HG02642 (cell line): ENCODE measurements at regions not wholly inside any gene's neighbourhood (a gene's known extent, or its start where the extent isn't known, plus 50 kb on each side); places are given as distances from the start of the nearest gene placed in this dataset.

Experiments used
- ATAC-seq: cut with Tn5 transposase; IDR thresholded peaks from one replicate; pipeline ENCODE4 v1.9.1; 2021; ENCODE audit warnings: mild to moderate bottlenecking; ENCODE audit not compliant: unreplicated experiment, poor library complexity

GRCh38 chr12:3933819-3934192, 60.6 kb upstream of the PARP11 start:
- ATAC-seq: no peak

DNA sequence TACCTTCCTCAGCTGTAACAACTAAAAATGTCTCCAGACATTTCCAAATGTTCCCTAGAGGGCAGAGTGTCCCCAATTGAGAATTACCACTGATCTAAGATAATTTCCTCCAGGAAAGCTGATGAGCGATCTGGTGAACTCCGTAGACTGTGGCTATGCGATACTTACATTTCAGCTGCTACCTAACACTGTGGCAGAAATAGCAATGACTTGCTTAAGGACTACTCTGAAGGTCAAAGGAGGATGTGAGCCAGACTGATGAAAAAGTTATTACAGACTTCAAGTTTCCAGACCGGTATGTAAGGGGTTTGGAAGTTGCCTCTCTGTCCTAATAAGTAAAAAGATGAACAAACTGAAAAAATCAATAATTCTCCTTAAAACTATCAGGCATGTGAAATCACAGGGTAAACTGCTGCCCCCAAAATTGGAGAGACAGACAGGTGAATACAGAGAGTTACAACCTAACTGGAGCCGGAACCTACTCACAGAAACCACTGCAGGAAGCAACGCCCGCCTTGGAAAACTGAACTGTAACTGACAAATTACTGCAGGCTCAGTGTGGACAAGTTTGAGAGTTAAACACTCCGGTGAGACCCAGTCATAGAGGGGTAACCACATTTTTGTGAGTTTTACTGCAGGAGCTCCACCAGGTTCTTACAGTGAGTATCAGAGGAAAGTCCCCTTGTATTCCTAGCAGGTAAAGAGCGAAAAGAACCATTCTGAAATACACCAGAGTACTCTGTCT, 60.0 kb upstream of the PARP11 start:
- ATAC-seq: no peak

- ATAC-seq: no peak
Observed at GRCh38 chr12:3931776-3932175, 58.6 kb upstream of the PARP11 start.

DNA sequence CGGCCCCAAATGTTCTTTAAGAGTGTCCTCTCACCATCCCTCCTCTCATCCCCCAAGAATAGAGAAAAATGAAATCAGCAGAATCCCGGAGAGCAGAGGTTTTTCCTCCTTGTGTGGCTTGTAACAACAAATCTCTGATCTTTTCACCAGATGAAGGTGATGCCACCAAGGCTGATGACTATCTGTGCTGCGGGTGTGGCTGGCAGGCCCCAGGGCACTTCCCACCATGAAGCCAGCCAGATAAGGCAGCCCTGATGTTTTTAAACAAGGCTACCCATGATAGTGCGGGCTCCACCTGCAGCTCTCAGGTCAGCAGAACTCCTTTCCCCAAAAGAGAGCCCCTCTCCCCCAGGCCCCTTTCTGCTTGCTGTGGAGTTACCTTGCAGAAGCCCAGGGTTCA, 58.0 kb upstream of the PARP11 start:
- no peak for ATAC-seq

DNA sequence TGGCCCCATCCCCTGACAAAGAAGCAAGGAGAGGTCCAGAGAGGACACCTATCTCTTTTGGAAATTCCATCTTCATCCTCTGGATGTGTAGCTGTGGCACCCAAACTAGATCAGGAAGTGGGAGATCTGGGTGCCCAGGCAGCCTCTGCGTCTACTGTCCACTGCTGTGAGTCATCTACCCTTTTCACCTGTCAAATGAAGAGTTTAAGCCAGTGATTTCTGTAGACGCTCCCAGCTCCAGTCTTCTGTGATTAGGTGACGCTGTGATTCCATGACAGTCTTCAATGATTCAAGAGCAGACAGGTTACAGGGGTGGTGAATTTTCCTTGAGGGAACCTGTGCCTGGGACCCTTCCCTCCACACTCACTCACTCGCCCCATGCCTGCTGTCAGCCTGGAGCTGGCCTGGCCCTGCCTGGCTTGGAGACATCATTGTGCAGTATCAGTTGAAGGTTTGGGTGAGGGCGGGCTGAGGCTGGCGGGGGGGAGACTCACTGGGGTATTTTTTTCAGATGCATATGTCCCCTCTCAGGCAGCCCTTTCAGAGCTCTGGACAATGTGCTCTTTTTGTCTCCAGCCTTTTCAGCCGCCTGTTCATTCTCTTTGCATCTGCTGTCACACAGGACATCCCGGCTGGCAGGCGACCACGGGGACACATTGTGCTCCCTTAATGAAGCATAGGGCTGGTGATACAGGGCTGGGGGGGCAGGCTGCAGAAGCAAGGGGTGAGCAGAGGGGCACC, 56.8 kb upstream of the PARP11 start:
- ATAC-seq: no peak

DNA sequence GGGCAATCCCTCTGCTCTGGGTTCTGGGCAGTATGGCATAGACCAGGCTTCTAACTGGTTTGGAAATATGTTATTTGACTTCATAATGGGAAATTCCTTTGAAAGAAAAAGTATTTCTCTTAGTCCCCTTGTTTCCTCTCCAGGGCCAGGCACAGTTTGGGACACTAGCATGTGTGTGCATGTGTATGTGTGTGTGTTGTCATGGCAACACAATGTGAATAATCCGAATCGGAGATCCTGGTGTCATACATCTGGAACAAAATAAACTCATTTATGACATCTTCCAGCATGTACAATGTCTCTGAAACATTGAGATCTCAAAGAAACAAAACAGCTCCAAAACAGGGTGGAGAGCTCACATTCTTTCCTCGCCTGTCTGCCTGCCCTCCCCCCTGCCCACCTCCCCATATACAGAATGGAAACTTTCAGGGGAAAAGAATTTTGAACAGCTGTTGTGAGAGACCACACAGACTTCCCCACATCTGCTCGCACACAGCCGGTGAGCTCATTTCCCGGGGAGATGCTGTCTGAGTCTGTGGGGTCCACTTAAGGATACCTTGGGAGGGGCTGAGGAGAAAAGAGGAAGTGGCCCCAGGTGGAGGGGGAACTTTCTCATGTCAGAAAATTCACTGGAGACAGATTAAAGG, 55.5 kb upstream of the PARP11 start:
- no peak for ATAC-seq

GRCh38 chr12:3925621-3926020, 52.4 kb upstream of the PARP11 start:
- no peak for ATAC-seq

DNA sequence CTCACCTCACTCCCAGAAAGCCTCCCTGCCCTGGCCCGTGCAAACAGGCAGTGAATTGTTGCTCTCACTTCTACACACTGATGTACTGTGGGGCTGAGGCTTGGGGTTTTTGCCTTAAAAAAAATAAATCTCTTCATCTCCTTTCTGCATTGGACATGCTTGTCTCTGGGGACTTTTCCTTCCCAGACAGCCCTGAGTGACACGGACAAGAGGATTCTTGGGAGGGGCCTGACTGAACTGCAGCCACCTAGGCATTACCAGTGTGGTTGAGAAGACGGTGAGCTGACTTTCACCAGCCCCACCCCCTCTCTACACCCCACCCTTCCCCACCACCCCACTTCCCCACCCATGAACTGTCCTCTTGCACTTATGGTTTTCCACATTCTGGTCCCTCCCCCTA, 51.6 kb upstream of the PARP11 start:
- ATAC-seq: no peak

DNA sequence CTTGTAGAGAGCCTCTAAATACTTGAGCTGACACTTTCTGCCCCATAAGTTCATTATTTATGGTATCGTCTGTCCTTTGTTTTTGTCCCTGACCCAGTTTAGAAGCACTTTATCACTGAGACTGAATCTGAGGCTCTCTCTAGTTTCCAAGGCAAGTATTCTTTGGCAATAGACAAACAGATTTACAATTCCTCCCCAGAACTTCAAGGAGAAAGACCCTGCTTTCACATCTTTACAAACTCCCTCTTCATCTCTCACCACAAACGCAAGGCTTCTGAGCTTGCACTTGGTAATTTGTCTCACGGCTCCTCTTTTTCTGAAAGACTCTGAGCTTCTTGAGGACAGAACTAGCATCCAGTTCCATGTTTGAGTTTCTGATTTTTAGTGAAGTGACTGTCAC, 49.8 kb upstream of the PARP11 start:
- no peak for ATAC-seq
